ENCODE measurements at regions not wholly inside any gene's neighbourhood (a gene's known extent, or its start where the extent isn't known, plus 50 kb on each side); places are given as distances from the start of the nearest gene placed in this dataset.

- H3K4me1 ChIP-seq: no peaks in the 10 kb centered on the region
- H3K27me3 ChIP-seq: no peaks in the 10 kb centered on the region
- whole genome bisulfite sequencing, 2 donors: 79 to 86% methylated on average over 3 of the region's 3 CpGs
- DNase-seq: no peak
- H3K36me3 ChIP-seq: no peaks in the 10 kb centered on the region
- peaks cover 0 to 6% (median 2%) of the 10 kb centered on the region in 4 donors for H3K9me3 ChIP-seq
- H3K27ac ChIP-seq: no peak overlapping the region
- intact Hi-C loops (cut with DNase I): no loop called here
- no peak overlapping the region for H3K4me3 ChIP-seq
- TF ChIP-seq POLR2AphosphoS5 (IDR thresholded peaks at IDR 0.05) (no peak), POLR2A (IDR thresholded peaks at IDR 0.05) (no peak), EP300 (IDR thresholded peaks at IDR 0.05) (no peak)
These were observed 157.8 kb downstream of the NXPE2 start for GRCh38 chr11:114836161-114836560.

GRCh38 chr11:114844896-114845295 is 166.6 kb downstream of the NXPE2 start:
- no peak overlapping the region for H3K27ac ChIP-seq
- H3K36me3 ChIP-seq: no peaks in the 10 kb centered on the region
- H3K9me3 ChIP-seq: no peaks in the 10 kb centered on the region
- no peaks in the 10 kb centered on the region for H3K27me3 ChIP-seq
- H3K4me3 ChIP-seq: no peak overlapping the region
- intact Hi-C loops (cut with DNase I): no loop called here
- H3K4me1 ChIP-seq: no peaks in the 10 kb centered on the region
- TF ChIP-seq POLR2A (IDR thresholded peaks at IDR 0.05): no peak
- no peak for TF ChIP-seq POLR2AphosphoS5 (IDR thresholded peaks at IDR 0.05)
- TF ChIP-seq CTCF (IDR thresholded peaks at IDR 0.05): no peak
- no peak for TF ChIP-seq EP300 (IDR thresholded peaks at IDR 0.05)
- no peak for DNase-seq
- WGBS, 2 donors: 91 to 97% methylated on average over 1 of the region's 1 CpG

- no peak for TF ChIP-seq EP300 (IDR thresholded peaks at IDR 0.05)
- TF ChIP-seq POLR2AphosphoS5 (IDR thresholded peaks at IDR 0.05): no peak
- TF ChIP-seq POLR2A (IDR thresholded peaks at IDR 0.05): no peak
- TF ChIP-seq CTCF (IDR thresholded peaks at IDR 0.05): no peak
- Histone ChIP-seq H3K4me3 (no peak overlapping the region), H3K36me3 (no peaks in the 10 kb centered on the region), H3K27me3 (no peaks in the 10 kb centered on the region), H3K27ac (no peak overlapping the region), H3K9me3 (no peaks in the 10 kb centered on the region), H3K4me1 (no peaks in the 10 kb centered on the region)
- no peak for DNase-seq
- 80 to 83% methylated on average over 4 of the region's 4 CpGs for WGBS, 2 donors
- intact Hi-C loops (cut with DNase I): no loop called here
These were observed 167.6 kb downstream of the NXPE2 start for GRCh38 chr11:114845766-114846415.

GRCh38 chr11:114846416-114846791 is 168.1 kb downstream of the NXPE2 start:
- no peaks in the 10 kb centered on the region for H3K9me3 ChIP-seq
- no peak for TF ChIP-seq POLR2A (IDR thresholded peaks at IDR 0.05)
- no peak for TF ChIP-seq EP300 (IDR thresholded peaks at IDR 0.05)
- no peak for TF ChIP-seq POLR2AphosphoS5 (IDR thresholded peaks at IDR 0.05)
- no peak for TF ChIP-seq CTCF (IDR thresholded peaks at IDR 0.05)
- H3K4me3 ChIP-seq: no peak overlapping the region
- no peaks in the 10 kb centered on the region for H3K36me3 ChIP-seq
- WGBS, 2 donors: 76 to 77% methylated on average over 3 of the region's 3 CpGs
- H3K27me3 ChIP-seq: no peaks in the 10 kb centered on the region
- intact Hi-C loops (cut with DNase I): no loop called here
- DNase-seq: no peak
- no peak overlapping the region for H3K27ac ChIP-seq
- H3K4me1 ChIP-seq: no peaks in the 10 kb centered on the region

- Histone ChIP-seq H3K27me3 (no peaks in the 10 kb centered on the region), H3K9me3 (no peaks in the 10 kb centered on the region), H3K27ac (no peak overlapping the region), H3K4me1 (no peaks in the 10 kb centered on the region), H3K4me3 (no peak overlapping the region), H3K36me3 (no peaks in the 10 kb centered on the region)
- TF ChIP-seq POLR2AphosphoS5 (IDR thresholded peaks at IDR 0.05) (no peak), CTCF (IDR thresholded peaks at IDR 0.05) (no peak), EP300 (IDR thresholded peaks at IDR 0.05) (no peak), POLR2A (IDR thresholded peaks at IDR 0.05) (no peak)
- WGBS, 2 donors: 45 to 67% methylated on average over 7 of the region's 7 CpGs
- intact Hi-C loops (cut with DNase I): no loop called here
- no peak for DNase-seq
These were observed 169.1 kb downstream of the NXPE2 start for GRCh38 chr11:114847306-114847975.
